WTC11 (cell line): ENCODE measurements at regions not wholly inside any gene's neighbourhood (a gene's known extent, or its start where the extent isn't known, plus 50 kb on each side); places are given as distances from the start of the nearest gene placed in this dataset.

ENCODE experiments used
- ATAC-seq: fragments of 200-7000 bp; cut with Tn5 transposase; 2 replicates; pipeline ENCODE4 v1.10.0; 2021; ENCODE audit warnings: mild to moderate bottlenecking, moderate library complexity
- CTCF ChIA-PET: fragments of 300-600 bp; sonication (Branson Sonifier 250); formaldehyde crosslinking; loops from one replicate; lab custom pipeline; 2021; ENCODE audit warnings: antibody characterized with exemption; lab: Charles Lee
- POLR2A ChIA-PET: fragments of 350-600 bp; sonication (Branson Sonifier 250); formaldehyde crosslinking; loops from one replicate; lab custom pipeline; 2021; ENCODE audit warnings: antibody characterized with exemption; lab: Charles Lee
- DNase-seq: peaks from one replicate; pipeline ENCODE4 v3.0.0; 2021; ENCODE audit warnings: low spot score
- H3K27ac Mint-ChIP-seq: 2 replicates; pipeline ENCODE4 v1.8.0; 2021; ENCODE audit warnings: mixed read lengths
- H3K27me3 Mint-ChIP-seq: 2 replicates; pipeline ENCODE4 v1.8.0; 2021; ENCODE audit warnings: low read depth, mild to moderate bottlenecking, moderate library complexity, mixed read lengths
- H3K36me3 Mint-ChIP-seq: 2 replicates; pipeline ENCODE4 v1.8.0; 2021; ENCODE audit warnings: mixed read lengths
- H3K4me1 Mint-ChIP-seq: 2 replicates; pipeline ENCODE4 v1.8.0; 2022; ENCODE audit warnings: mixed read lengths
- H3K4me3 Mint-ChIP-seq: 2 replicates; pipeline ENCODE4 v1.8.0; 2021; ENCODE audit warnings: mild to moderate bottlenecking, moderate library complexity, mixed read lengths
- H3K9me3 Mint-ChIP-seq: 2 replicates; pipeline ENCODE4 v1.8.0; 2021; ENCODE audit warnings: mixed read lengths
- CREM ChIP-seq: sonication (generic); formaldehyde crosslinking; IDR thresholded peaks from 2 replicates; pipeline ENCODE4 v1.8.1; 2022; ENCODE audit warnings: mild to moderate bottlenecking, missing genetic modification reagents, moderate library complexity
- ELF4 ChIP-seq: sonication (generic); formaldehyde crosslinking; IDR thresholded peaks from 2 replicates; pipeline ENCODE4 v1.8.1; 2022; ENCODE audit warnings: low read depth, mild to moderate bottlenecking, moderate library complexity, missing genetic modification reagents
- ESRRA ChIP-seq: sonication (generic); formaldehyde crosslinking; IDR thresholded peaks from 2 replicates; pipeline ENCODE4 v1.8.1; 2022; ENCODE audit warnings: mild to moderate bottlenecking, missing genetic modification reagents, borderline replicate concordance
- ETV6 ChIP-seq: sonication (generic); formaldehyde crosslinking; IDR thresholded peaks from 2 replicates; pipeline ENCODE4 v1.8.1; 2022; ENCODE audit warnings: mild to moderate bottlenecking, missing genetic modification reagents
- FOXP1 ChIP-seq: sonication (generic); formaldehyde crosslinking; IDR thresholded peaks from 2 replicates; pipeline ENCODE4 v1.8.0; 2022; ENCODE audit warnings: missing genetic modification reagents, mild to moderate bottlenecking, moderate library complexity, borderline replicate concordance
- GABPB1 ChIP-seq: sonication (generic); formaldehyde crosslinking; IDR thresholded peaks from 2 replicates; pipeline ENCODE4 v1.8.1; 2023; ENCODE audit warnings: mild to moderate bottlenecking, missing genetic modification reagents
- NFYB ChIP-seq: sonication (generic); formaldehyde crosslinking; conservative IDR thresholded peaks from 2 replicates; pipeline ENCODE4 v1.8.0; 2022; ENCODE audit warnings: low read depth, missing genetic modification reagents
- RORB ChIP-seq: fragments of 250-450 bp; sonication (Bioruptor Pico); IDR thresholded peaks from 2 replicates; pipeline ENCODE4 v1.9.0; 2021; ENCODE audit warnings: mild to moderate bottlenecking
- SOX15 ChIP-seq: fragments of 250-450 bp; sonication (Bioruptor Pico); IDR thresholded peaks from 2 replicates; pipeline ENCODE4 v1.9.0; 2021; ENCODE audit warnings: mild to moderate bottlenecking
- ZNF138 ChIP-seq: sonication (generic); formaldehyde crosslinking; conservative IDR thresholded peaks from 2 replicates; pipeline ENCODE4 v1.8.1; 2022; ENCODE audit warnings: mild to moderate bottlenecking, moderate library complexity, missing genetic modification reagents
- ZNF671 ChIP-seq: fragments of 250-450 bp; sonication (Bioruptor Pico); IDR thresholded peaks from 2 replicates; pipeline ENCODE4 v1.8.0; 2021; ENCODE audit warnings: mild to moderate bottlenecking
- TF ChIP-seq, protein P1 (sequence below): sonication (generic); formaldehyde crosslinking; IDR thresholded peaks from 2 replicates; pipeline ENCODE4 v1.8.1; 2023; ENCODE audit warnings: mild to moderate bottlenecking, missing genetic modification reagents, moderate library complexity
- TF ChIP-seq, protein P2 (sequence below): sonication (generic); formaldehyde crosslinking; conservative IDR thresholded peaks from 2 replicates; pipeline ENCODE4 v1.8.1; 2023; ENCODE audit warnings: mild to moderate bottlenecking, low read depth, missing genetic modification reagents, moderate library complexity
- TF ChIP-seq, protein P3 (sequence below): sonication (generic); formaldehyde crosslinking; IDR thresholded peaks from 2 replicates; pipeline ENCODE4 v1.8.0; 2023; ENCODE audit warnings: missing genetic modification reagents
- TF ChIP-seq, protein P4 (sequence below): sonication (generic); formaldehyde crosslinking; IDR thresholded peaks from 2 replicates; pipeline ENCODE4 v1.8.1; 2023; ENCODE audit warnings: mild to moderate bottlenecking, missing genetic modification reagents
- TF ChIP-seq, protein P5 (sequence below): fragments of 250-450 bp; sonication (Bioruptor Pico); conservative IDR thresholded peaks from 2 replicates; pipeline ENCODE4 v1.9.0; 2021; ENCODE audit warnings: mild to moderate bottlenecking
- TF ChIP-seq, protein P6 (sequence below): sonication (generic); formaldehyde crosslinking; IDR thresholded peaks from 2 replicates; pipeline ENCODE4 v1.8.1; 2023; ENCODE audit warnings: mild to moderate bottlenecking, missing genetic modification reagents, moderate library complexity
- TF ChIP-seq, protein P7 (sequence below): fragments of 250-450 bp; sonication (Bioruptor Pico); IDR thresholded peaks from 2 replicates; pipeline ENCODE4 v1.8.0; 2021; ENCODE audit warnings: mild to moderate bottlenecking
- TF ChIP-seq, protein P8 (sequence below): sonication (generic); formaldehyde crosslinking; IDR thresholded peaks from 2 replicates; pipeline ENCODE4 v1.8.0; 2023; ENCODE audit warnings: missing genetic modification reagents, mild to moderate bottlenecking, borderline replicate concordance

DNA sequence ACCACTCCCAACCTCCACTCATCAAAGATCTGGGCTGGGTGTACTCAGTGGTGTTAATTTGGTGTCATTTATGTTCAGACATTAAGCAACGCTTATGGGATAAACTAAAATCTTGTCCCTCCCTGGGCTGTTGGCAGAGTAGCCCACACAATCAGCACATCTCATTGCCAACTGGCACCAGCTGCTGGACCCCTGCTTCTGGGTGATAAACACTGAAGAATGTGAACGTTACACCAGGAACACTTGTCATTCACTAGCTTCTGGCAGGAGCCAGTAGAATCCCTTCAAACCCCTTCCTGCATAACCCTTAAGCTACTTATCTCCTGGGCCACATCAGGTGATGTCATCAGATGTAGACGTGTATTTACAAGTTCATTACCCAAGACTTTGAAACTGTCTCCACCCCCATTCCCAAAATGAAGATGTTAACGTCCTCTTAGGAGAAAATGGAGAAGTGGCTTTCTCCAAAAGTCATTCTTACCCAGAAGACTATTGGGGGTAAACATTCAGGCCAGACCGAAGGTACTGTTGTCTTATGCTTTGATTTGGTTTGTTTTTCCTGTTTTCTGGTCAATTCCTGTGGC, 107.8 kb upstream of the CD93 start:
- TF ChIP-seq CREM (CRISPR knock-in tag) (no peak), ZNF671 (CRISPR knock-in tag) (no peak), ZNF138 (CRISPR knock-in tag) (no peak), ETV6 (CRISPR knock-in tag) (no peak), ELF4 (CRISPR knock-in tag) (no peak)
- TF ChIP-seq, protein P1, sequence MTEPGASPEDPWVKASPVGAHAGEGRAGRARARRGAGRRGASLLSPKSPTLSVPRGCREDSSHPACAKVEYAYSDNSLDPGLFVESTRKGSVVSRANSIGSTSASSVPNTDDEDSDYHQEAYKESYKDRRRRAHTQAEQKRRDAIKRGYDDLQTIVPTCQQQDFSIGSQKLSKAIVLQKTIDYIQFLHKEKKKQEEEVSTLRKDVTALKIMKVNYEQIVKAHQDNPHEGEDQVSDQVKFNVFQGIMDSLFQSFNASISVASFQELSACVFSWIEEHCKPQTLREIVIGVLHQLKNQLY (CRISPR knock-in tag), result no peak
- TF ChIP-seq, protein P2, sequence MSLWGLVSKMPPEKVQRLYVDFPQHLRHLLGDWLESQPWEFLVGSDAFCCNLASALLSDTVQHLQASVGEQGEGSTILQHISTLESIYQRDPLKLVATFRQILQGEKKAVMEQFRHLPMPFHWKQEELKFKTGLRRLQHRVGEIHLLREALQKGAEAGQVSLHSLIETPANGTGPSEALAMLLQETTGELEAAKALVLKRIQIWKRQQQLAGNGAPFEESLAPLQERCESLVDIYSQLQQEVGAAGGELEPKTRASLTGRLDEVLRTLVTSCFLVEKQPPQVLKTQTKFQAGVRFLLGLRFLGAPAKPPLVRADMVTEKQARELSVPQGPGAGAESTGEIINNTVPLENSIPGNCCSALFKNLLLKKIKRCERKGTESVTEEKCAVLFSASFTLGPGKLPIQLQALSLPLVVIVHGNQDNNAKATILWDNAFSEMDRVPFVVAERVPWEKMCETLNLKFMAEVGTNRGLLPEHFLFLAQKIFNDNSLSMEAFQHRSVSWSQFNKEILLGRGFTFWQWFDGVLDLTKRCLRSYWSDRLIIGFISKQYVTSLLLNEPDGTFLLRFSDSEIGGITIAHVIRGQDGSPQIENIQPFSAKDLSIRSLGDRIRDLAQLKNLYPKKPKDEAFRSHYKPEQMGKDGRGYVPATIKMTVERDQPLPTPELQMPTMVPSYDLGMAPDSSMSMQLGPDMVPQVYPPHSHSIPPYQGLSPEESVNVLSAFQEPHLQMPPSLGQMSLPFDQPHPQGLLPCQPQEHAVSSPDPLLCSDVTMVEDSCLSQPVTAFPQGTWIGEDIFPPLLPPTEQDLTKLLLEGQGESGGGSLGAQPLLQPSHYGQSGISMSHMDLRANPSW (CRISPR knock-in tag), result no peak
- no peaks in the 10 kb centered on the region for H3K4me1 Mint-ChIP-seq
- H3K27ac Mint-ChIP-seq, result no peak overlapping the region
- no peak overlapping the region for H3K4me3 Mint-ChIP-seq
- ATAC-seq, result no peak
- ChIA-PET CTCF (interaction anchor here (0.9 kb wide), 1 partner anchor 219 kb away, joined by 3 read pairs; no protein-coding TSS in a partner anchor), POLR2A (no interaction called here)
- peaks cover 18% of the 10 kb centered on the region for H3K9me3 Mint-ChIP-seq
- DNase-seq, result no peak
- H3K27me3 Mint-ChIP-seq, result no peaks in the 10 kb centered on the region
- peaks cover 4% of the 10 kb centered on the region; the same call in 1 of the 2 replicates for H3K36me3 Mint-ChIP-seq

DNA sequence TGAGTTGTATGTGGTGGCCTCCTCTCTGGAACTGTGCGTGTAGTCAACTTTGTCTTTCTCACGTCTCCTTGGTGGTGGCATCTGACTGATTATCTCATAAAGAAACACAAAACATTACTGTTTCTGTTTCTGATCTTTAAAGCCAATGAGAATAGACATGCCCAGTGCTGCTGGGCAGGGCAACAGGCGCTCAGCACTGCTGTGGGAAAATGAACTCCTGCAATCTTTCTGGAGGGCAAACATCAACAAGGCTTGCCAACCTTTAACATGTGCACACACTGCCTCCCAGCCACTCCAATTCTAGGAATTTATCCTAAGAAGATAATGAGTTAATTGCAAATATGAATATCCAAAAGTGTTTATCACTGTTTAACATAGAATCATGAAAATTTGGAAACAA, 106.3 kb upstream of the CD93 start:
- H3K27ac Mint-ChIP-seq, result no peak overlapping the region
- no peaks in the 10 kb centered on the region for H3K4me1 Mint-ChIP-seq
- H3K36me3 Mint-ChIP-seq, result peaks cover 4% of the 10 kb centered on the region; the same call in 1 of the 2 replicates
- no peaks in the 10 kb centered on the region for H3K27me3 Mint-ChIP-seq
- ChIA-PET CTCF (interaction anchor here (1.2 kb wide), 1 partner anchor 9 kb away, joined by 6 read pairs; no protein-coding TSS in a partner anchor), POLR2A (no interaction called here)
- ATAC-seq, result no peak
- DNase-seq, result no peak
- H3K9me3 Mint-ChIP-seq, result peaks cover 18% of the 10 kb centered on the region
- no peak overlapping the region for H3K4me3 Mint-ChIP-seq
- TF ChIP-seq RORB (CRISPR knock-in tag) (no peak), GABPB1 (no peak), FOXP1 (no peak), SOX15 (CRISPR knock-in tag) (no peak), ESRRA (CRISPR knock-in tag) (no peak), NFYB (CRISPR knock-in tag) (no peak), ZNF671 (CRISPR knock-in tag) (no peak)
- TF ChIP-seq, protein P3, sequence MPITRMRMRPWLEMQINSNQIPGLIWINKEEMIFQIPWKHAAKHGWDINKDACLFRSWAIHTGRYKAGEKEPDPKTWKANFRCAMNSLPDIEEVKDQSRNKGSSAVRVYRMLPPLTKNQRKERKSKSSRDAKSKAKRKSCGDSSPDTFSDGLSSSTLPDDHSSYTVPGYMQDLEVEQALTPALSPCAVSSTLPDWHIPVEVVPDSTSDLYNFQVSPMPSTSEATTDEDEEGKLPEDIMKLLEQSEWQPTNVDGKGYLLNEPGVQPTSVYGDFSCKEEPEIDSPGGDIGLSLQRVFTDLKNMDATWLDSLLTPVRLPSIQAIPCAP (CRISPR knock-in tag), result no peak
- TF ChIP-seq, protein P4, sequence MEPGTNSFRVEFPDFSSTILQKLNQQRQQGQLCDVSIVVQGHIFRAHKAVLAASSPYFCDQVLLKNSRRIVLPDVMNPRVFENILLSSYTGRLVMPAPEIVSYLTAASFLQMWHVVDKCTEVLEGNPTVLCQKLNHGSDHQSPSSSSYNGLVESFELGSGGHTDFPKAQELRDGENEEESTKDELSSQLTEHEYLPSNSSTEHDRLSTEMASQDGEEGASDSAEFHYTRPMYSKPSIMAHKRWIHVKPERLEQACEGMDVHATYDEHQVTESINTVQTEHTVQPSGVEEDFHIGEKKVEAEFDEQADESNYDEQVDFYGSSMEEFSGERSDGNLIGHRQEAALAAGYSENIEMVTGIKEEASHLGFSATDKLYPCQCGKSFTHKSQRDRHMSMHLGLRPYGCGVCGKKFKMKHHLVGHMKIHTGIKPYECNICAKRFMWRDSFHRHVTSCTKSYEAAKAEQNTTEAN (CRISPR knock-in tag), result no peak
- TF ChIP-seq, protein P5, sequence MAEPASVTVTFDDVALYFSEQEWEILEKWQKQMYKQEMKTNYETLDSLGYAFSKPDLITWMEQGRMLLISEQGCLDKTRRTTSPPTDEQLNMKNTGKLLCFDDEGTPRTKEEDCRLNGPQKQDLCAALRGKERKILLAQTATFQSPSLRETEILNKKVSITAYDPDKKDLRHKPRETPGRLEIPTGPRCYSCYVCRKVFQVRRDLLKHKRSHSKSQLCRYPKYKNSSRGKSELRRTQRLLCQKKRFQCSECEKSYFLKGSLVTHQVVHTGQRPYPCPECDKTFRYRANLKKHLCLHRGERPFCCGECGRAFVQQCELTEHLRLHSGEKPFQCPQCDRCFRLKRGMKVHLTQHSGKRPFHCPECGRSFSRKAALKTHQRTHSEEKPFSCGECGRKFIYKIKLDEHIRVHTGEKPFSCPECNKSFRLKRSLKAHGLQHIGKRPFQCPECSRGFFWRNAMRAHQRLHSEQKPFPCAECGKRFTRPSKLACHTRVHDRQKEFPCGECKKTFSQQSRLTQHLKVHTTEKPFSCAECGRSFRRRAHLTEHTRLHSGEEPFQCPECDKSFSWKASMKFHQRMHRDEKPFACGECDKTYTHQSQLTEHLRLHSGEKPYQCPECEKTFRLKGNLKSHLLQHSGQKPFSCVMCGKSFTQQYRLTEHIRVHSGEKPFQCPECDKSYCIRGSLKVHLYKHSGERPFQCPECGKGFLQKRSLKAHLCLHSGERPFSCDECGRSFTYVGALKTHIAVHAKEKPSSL (CRISPR knock-in tag), result no peak
- TF ChIP-seq, protein P6, sequence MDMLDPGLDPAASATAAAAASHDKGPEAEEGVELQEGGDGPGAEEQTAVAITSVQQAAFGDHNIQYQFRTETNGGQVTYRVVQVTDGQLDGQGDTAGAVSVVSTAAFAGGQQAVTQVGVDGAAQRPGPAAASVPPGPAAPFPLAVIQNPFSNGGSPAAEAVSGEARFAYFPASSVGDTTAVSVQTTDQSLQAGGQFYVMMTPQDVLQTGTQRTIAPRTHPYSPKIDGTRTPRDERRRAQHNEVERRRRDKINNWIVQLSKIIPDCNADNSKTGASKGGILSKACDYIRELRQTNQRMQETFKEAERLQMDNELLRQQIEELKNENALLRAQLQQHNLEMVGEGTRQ (CRISPR knock-in tag), result no peak
- TF ChIP-seq, protein P7, sequence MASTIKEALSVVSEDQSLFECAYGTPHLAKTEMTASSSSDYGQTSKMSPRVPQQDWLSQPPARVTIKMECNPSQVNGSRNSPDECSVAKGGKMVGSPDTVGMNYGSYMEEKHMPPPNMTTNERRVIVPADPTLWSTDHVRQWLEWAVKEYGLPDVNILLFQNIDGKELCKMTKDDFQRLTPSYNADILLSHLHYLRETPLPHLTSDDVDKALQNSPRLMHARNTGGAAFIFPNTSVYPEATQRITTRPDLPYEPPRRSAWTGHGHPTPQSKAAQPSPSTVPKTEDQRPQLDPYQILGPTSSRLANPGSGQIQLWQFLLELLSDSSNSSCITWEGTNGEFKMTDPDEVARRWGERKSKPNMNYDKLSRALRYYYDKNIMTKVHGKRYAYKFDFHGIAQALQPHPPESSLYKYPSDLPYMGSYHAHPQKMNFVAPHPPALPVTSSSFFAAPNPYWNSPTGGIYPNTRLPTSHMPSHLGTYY, result no peak
- TF ChIP-seq, protein P8, sequence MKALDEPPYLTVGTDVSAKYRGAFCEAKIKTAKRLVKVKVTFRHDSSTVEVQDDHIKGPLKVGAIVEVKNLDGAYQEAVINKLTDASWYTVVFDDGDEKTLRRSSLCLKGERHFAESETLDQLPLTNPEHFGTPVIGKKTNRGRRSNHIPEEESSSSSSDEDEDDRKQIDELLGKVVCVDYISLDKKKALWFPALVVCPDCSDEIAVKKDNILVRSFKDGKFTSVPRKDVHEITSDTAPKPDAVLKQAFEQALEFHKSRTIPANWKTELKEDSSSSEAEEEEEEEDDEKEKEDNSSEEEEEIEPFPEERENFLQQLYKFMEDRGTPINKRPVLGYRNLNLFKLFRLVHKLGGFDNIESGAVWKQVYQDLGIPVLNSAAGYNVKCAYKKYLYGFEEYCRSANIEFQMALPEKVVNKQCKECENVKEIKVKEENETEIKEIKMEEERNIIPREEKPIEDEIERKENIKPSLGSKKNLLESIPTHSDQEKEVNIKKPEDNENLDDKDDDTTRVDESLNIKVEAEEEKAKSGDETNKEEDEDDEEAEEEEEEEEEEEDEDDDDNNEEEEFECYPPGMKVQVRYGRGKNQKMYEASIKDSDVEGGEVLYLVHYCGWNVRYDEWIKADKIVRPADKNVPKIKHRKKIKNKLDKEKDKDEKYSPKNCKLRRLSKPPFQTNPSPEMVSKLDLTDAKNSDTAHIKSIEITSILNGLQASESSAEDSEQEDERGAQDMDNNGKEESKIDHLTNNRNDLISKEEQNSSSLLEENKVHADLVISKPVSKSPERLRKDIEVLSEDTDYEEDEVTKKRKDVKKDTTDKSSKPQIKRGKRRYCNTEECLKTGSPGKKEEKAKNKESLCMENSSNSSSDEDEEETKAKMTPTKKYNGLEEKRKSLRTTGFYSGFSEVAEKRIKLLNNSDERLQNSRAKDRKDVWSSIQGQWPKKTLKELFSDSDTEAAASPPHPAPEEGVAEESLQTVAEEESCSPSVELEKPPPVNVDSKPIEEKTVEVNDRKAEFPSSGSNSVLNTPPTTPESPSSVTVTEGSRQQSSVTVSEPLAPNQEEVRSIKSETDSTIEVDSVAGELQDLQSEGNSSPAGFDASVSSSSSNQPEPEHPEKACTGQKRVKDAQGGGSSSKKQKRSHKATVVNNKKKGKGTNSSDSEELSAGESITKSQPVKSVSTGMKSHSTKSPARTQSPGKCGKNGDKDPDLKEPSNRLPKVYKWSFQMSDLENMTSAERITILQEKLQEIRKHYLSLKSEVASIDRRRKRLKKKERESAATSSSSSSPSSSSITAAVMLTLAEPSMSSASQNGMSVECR, result no peak
